Tibial nerve (tissue), 4 donors: ENCODE measurements at regions not wholly inside any gene's neighbourhood (a gene's known extent, or its start where the extent isn't known, plus 50 kb on each side); places are given as distances from the start of the nearest gene placed in this dataset.

Source experiments
- DNase-seq, 2 donors: peaks; one replicate each; pipeline ENCODE4 v3.0.0-alpha.2; 2019; ENCODE audit warnings: low spot score in 2 of 2
- H3K27ac ChIP-seq, 4 donors: fragments of 200-600 bp; sonication (generic) in 3 of 4; one replicate each; pipeline ENCODE4 v1.5.1; 2017 to 2019; ENCODE audit warnings: mild to moderate bottlenecking in 1 of 4
- H3K27me3 ChIP-seq, 2 donors: fragments of 200-600 bp; sonication (generic) in 1 of 2; one replicate each; pipeline versions ENCODE4 v1.5.1 to v1.6.0; 2017 to 2019
- H3K36me3 ChIP-seq, 3 donors: fragments of 200-600 bp; sonication (generic); one replicate each; pipeline ENCODE4 v1.5.1; 2018 to 2019
- H3K4me1 ChIP-seq, 4 donors: fragments of 200-600 bp; sonication (generic) in 3 of 4; one replicate each; pipeline ENCODE4 v1.5.1; 2017 to 2019
- H3K4me3 ChIP-seq, 4 donors: fragments of 200-600 bp; sonication (generic) in 3 of 4; one replicate each; pipeline ENCODE4 v1.5.1; 2017 to 2019; ENCODE audit warnings: mild to moderate bottlenecking in 1 of 4, moderate library complexity in 1 of 4
- H3K9me3 ChIP-seq, 4 donors: fragments of 200-600 bp; sonication (generic) in 3 of 4; one replicate each; pipeline ENCODE4 v1.5.1; 2017 to 2019
- CTCF ChIP-seq, 5 experiments: fragments of 200-600 bp in 3 of 5; fragments of 450-650 bp in 2 of 5; sonication (generic) in 3 of 5; IDR thresholded peaks; one replicate each; pipeline ENCODE4 v1.5.1; 2016 to 2019; ENCODE audit warnings: antibody characterized with exemption in 5 of 5, mild to moderate bottlenecking in 3 of 5, moderate library complexity in 2 of 5
- EP300 ChIP-seq, 2 donors: sonication (generic); formaldehyde crosslinking; IDR thresholded peaks; one replicate each; pipeline ENCODE4 v1.6.1; 2017; ENCODE audit warnings: antibody characterized with exemption in 2 of 2, mild to moderate bottlenecking in 1 of 2
- POLR2A ChIP-seq, 2 donors: fragments of 450-650 bp; IDR thresholded peaks; one replicate each; pipeline ENCODE4 v1.6.1; 2017; ENCODE audit warnings: antibody characterized with exemption in 2 of 2, mild to moderate bottlenecking in 2 of 2, moderate library complexity in 2 of 2
- WGBS, 2 donors: methylation state at CpG; one replicate each; pipeline ENCODE4 v1.1.5; 2018; 5-methylcytosine and 5-hydroxymethylcytosine counted together

- no peaks in the 10 kb centered on the region for H3K36me3 ChIP-seq
- no peaks in the 10 kb centered on the region for H3K27me3 ChIP-seq
- H3K9me3 ChIP-seq = no peaks in the 10 kb centered on the region
- H3K4me3 ChIP-seq = no peak overlapping the region
- H3K4me1 ChIP-seq = no peaks in the 10 kb centered on the region
- DNase-seq = no peak
- no peak for TF ChIP-seq POLR2A (IDR thresholded peaks at IDR 0.05)
- no peak for TF ChIP-seq CTCF (IDR thresholded peaks at IDR 0.05)
- TF ChIP-seq EP300 (IDR thresholded peaks at IDR 0.05) = no peak
- WGBS, 2 donors = 56 to 64% methylated on average over 2 of the region's 2 CpGs
- H3K27ac ChIP-seq = no peak overlapping the region
These were observed 706.7 kb upstream of the PHF14 start for GRCh38 chr7:10266976-10267375.

- no peak for TF ChIP-seq CTCF (IDR thresholded peaks at IDR 0.05)
- TF ChIP-seq POLR2A (IDR thresholded peaks at IDR 0.05) = no peak
- TF ChIP-seq EP300 (IDR thresholded peaks at IDR 0.05) = no peak
- no peak overlapping the region for H3K27ac ChIP-seq
- no peak for DNase-seq
- H3K27me3 ChIP-seq = no peaks in the 10 kb centered on the region
- no peaks in the 10 kb centered on the region for H3K36me3 ChIP-seq
- H3K4me3 ChIP-seq = no peak overlapping the region
- no peaks in the 10 kb centered on the region for H3K9me3 ChIP-seq
- H3K4me1 ChIP-seq = no peaks in the 10 kb centered on the region
- 2 to 5% methylated on average over 3 of the region's 3 CpGs for WGBS, 2 donors
These were observed 705.6 kb upstream of the PHF14 start for GRCh38 chr7:10268034-10268433.

GRCh38 chr7:10282909-10283308, 690.8 kb upstream of the PHF14 start:
- H3K36me3 ChIP-seq = no peaks in the 10 kb centered on the region
- DNase-seq = no peak
- no peaks in the 10 kb centered on the region for H3K9me3 ChIP-seq
- H3K27me3 ChIP-seq = no peaks in the 10 kb centered on the region
- no peak overlapping the region for H3K4me3 ChIP-seq
- no peaks in the 10 kb centered on the region for H3K4me1 ChIP-seq
- TF ChIP-seq EP300 (IDR thresholded peaks at IDR 0.05) = no peak
- TF ChIP-seq POLR2A (IDR thresholded peaks at IDR 0.05) = no peak
- no peak for TF ChIP-seq CTCF (IDR thresholded peaks at IDR 0.05)
- no peak overlapping the region for H3K27ac ChIP-seq

- no peak for TF ChIP-seq CTCF (IDR thresholded peaks at IDR 0.05)
- TF ChIP-seq EP300 (IDR thresholded peaks at IDR 0.05) = no peak
- TF ChIP-seq POLR2A (IDR thresholded peaks at IDR 0.05) = no peak
- Histone ChIP-seq H3K4me3 (no peak overlapping the region), H3K27ac (no peak overlapping the region), H3K9me3 (no peaks in the 10 kb centered on the region), H3K27me3 (no peaks in the 10 kb centered on the region), H3K36me3 (no peaks in the 10 kb centered on the region), H3K4me1 (no peaks in the 10 kb centered on the region)
- 70% methylated on average over 1 of the region's 1 CpG for WGBS, 2 donors
- no peak for DNase-seq
These were observed 689.7 kb upstream of the PHF14 start for GRCh38 chr7:10284001-10284400.

- H3K36me3 ChIP-seq = no peaks in the 10 kb centered on the region
- TF ChIP-seq POLR2A (IDR thresholded peaks at IDR 0.05) (no peak), CTCF (IDR thresholded peaks at IDR 0.05) (no peak), EP300 (IDR thresholded peaks at IDR 0.05) (no peak)
- H3K9me3 ChIP-seq = no peaks in the 10 kb centered on the region
- no peak overlapping the region for H3K4me3 ChIP-seq
- no peaks in the 10 kb centered on the region for H3K4me1 ChIP-seq
- H3K27ac ChIP-seq = no peak overlapping the region
- no peak for DNase-seq
- 77 to 79% methylated on average over 3 of the region's 3 CpGs for WGBS, 2 donors
- no peaks in the 10 kb centered on the region for H3K27me3 ChIP-seq
These were observed 674.3 kb upstream of the PHF14 start for GRCh38 chr7:10299384-10299783.
